Central memory CD8-positive, alpha-beta T cell (primary cell): ENCODE measurements at regions not wholly inside any gene's neighbourhood (a gene's known extent, or its start where the extent isn't known, plus 50 kb on each side); places are given as distances from the start of the nearest gene placed in this dataset.

Experiments
- ATAC-seq: fragments of 150-1000 bp; cut with Tn5 transposase; replicated peaks from 2 replicates; pipeline ENCODE4 v1.10.0; 2022; ENCODE audit warnings: mild to moderate bottlenecking, moderate FRiP score, moderate number of reproducible peaks; ENCODE audit not compliant: poor library complexity, severe bottlenecking; ENCODE audit errors: extremely low read depth
- DNase-seq, 2 donors: peaks; one replicate each; pipeline ENCODE4 v3.0.0; 2021; ENCODE audit warnings: low spot score in 2 of 2
- H3K27ac Mint-ChIP-seq: one replicate; pipeline ENCODE4 v1.8.0; 2022; ENCODE audit warnings: low read depth, mild to moderate bottlenecking, moderate library complexity, mixed read lengths
- H3K27me3 Mint-ChIP-seq: one replicate; pipeline ENCODE4 v1.8.0; 2022; ENCODE audit warnings: mixed read lengths
- H3K36me3 Mint-ChIP-seq: one replicate; pipeline ENCODE4 v1.8.0; 2022; ENCODE audit warnings: mild to moderate bottlenecking, moderate library complexity, mixed read lengths; ENCODE audit not compliant: insufficient read depth
- H3K4me1 Mint-ChIP-seq: one replicate; pipeline ENCODE4 v1.8.0; 2022; ENCODE audit warnings: mixed read lengths
- H3K4me3 Mint-ChIP-seq: one replicate; pipeline ENCODE4 v1.8.0; 2022; ENCODE audit warnings: mild to moderate bottlenecking, moderate library complexity, mixed read lengths
- H3K9me3 Mint-ChIP-seq: one replicate; pipeline ENCODE4 v1.8.0; 2022; ENCODE audit warnings: mixed read lengths

GRCh38 chr2:117492209-117492851 is 322.2 kb upstream of the DDX18 start:
- Mint-ChIP-seq H3K4me3 (no peak overlapping the region), H3K27me3 (no peaks in the 10 kb centered on the region), H3K36me3 (no peaks in the 10 kb centered on the region), H3K9me3 (peaks cover 6% of the 10 kb centered on the region), H3K27ac (no peak overlapping the region), H3K4me1 (no peaks in the 10 kb centered on the region)
- ATAC-seq (no peak), DNase-seq (no peak)

GRCh38 chr2:117500721-117501120 is 313.8 kb upstream of the DDX18 start:
- Mint-ChIP-seq H3K27me3 (no peaks in the 10 kb centered on the region), H3K27ac (no peak overlapping the region), H3K4me3 (no peak overlapping the region), H3K9me3 (peaks cover 6% of the 10 kb centered on the region), H3K4me1 (no peaks in the 10 kb centered on the region), H3K36me3 (no peaks in the 10 kb centered on the region)
- DNase-seq (no peak), ATAC-seq (no peak)

- ATAC-seq (no peak), DNase-seq (no peak)
- no peaks in the 10 kb centered on the region for H3K27me3 Mint-ChIP-seq
- no peak overlapping the region for H3K4me3 Mint-ChIP-seq
- H3K36me3 Mint-ChIP-seq = no peaks in the 10 kb centered on the region
- no peaks in the 10 kb centered on the region for H3K4me1 Mint-ChIP-seq
- H3K27ac Mint-ChIP-seq = no peak overlapping the region
- peaks cover 6% of the 10 kb centered on the region for H3K9me3 Mint-ChIP-seq
Measured at GRCh38 chr2:117502121-117502520, 312.4 kb upstream of the DDX18 start.

GRCh38 chr2:117512307-117512706 is 302.2 kb upstream of the DDX18 start:
- no peak for DNase-seq
- H3K4me3 Mint-ChIP-seq = no peak overlapping the region
- no peak for ATAC-seq
- H3K4me1 Mint-ChIP-seq = no peaks in the 10 kb centered on the region
- H3K27ac Mint-ChIP-seq = no peak overlapping the region
- H3K27me3 Mint-ChIP-seq = no peaks in the 10 kb centered on the region
- peaks cover 13% of the 10 kb centered on the region for H3K9me3 Mint-ChIP-seq
- H3K36me3 Mint-ChIP-seq = peaks cover 2% of the 10 kb centered on the region

- DNase-seq (no peak), ATAC-seq (no peak)
- Mint-ChIP-seq H3K27me3 (no peaks in the 10 kb centered on the region), H3K36me3 (peaks cover 2% of the 10 kb centered on the region), H3K9me3 (peaks cover 13% of the 10 kb centered on the region), H3K27ac (no peak overlapping the region), H3K4me1 (no peaks in the 10 kb centered on the region), H3K4me3 (no peak overlapping the region)
Measured at GRCh38 chr2:117514371-117514770, 300.1 kb upstream of the DDX18 start.

GRCh38 chr2:117519238-117519637 is 295.3 kb upstream of the DDX18 start:
- ATAC-seq = no peak

GRCh38 chr2:117519721-117520120 is 294.8 kb upstream of the DDX18 start:
- Mint-ChIP-seq H3K4me3 (no peak overlapping the region), H3K27ac (no peak overlapping the region), H3K9me3 (no peaks in the 10 kb centered on the region), H3K4me1 (no peaks in the 10 kb centered on the region), H3K27me3 (no peaks in the 10 kb centered on the region), H3K36me3 (no peaks in the 10 kb centered on the region)
- no peak for DNase-seq
- no peak for ATAC-seq

More at GRCh38 chr2:117519238-117519637, 295.3 kb upstream of the DDX18 start:
- Mint-ChIP-seq H3K27me3 (no peaks in the 10 kb centered on the region), H3K4me1 (no peaks in the 10 kb centered on the region), H3K36me3 (no peaks in the 10 kb centered on the region), H3K27ac (no peak overlapping the region), H3K9me3 (peaks cover 3% of the 10 kb centered on the region), H3K4me3 (no peak overlapping the region)
- no peak for DNase-seq

- H3K36me3 Mint-ChIP-seq = no peaks in the 10 kb centered on the region
- H3K9me3 Mint-ChIP-seq = no peaks in the 10 kb centered on the region
- H3K4me3 Mint-ChIP-seq = no peak overlapping the region
- H3K4me1 Mint-ChIP-seq = no peaks in the 10 kb centered on the region
- no peak overlapping the region for H3K27ac Mint-ChIP-seq
- no peak for ATAC-seq
- no peaks in the 10 kb centered on the region for H3K27me3 Mint-ChIP-seq
- no peak for DNase-seq
Measured at GRCh38 chr2:117523267-117523666, 291.2 kb upstream of the DDX18 start.

GRCh38 chr2:117523711-117524238 is 290.7 kb upstream of the DDX18 start:
- ATAC-seq = no peak
- Mint-ChIP-seq H3K4me1 (no peaks in the 10 kb centered on the region), H3K27ac (no peak overlapping the region), H3K9me3 (no peaks in the 10 kb centered on the region), H3K36me3 (no peaks in the 10 kb centered on the region), H3K4me3 (no peak overlapping the region), H3K27me3 (no peaks in the 10 kb centered on the region)
- no peak for DNase-seq

- no peak for DNase-seq
- Mint-ChIP-seq H3K27ac (no peak overlapping the region), H3K27me3 (no peaks in the 10 kb centered on the region), H3K4me3 (no peak overlapping the region), H3K9me3 (peaks cover 6% of the 10 kb centered on the region), H3K4me1 (no peaks in the 10 kb centered on the region), H3K36me3 (no peaks in the 10 kb centered on the region)
- no peak for ATAC-seq
Measured at GRCh38 chr2:117536139-117536538, 278.4 kb upstream of the DDX18 start.

- Mint-ChIP-seq H3K36me3 (no peaks in the 10 kb centered on the region), H3K4me1 (no peaks in the 10 kb centered on the region), H3K9me3 (peaks cover 6% of the 10 kb centered on the region), H3K4me3 (no peak overlapping the region), H3K27ac (no peak overlapping the region), H3K27me3 (no peaks in the 10 kb centered on the region)
- no peak for DNase-seq
- ATAC-seq = no peak
Measured at GRCh38 chr2:117537032-117537431, 277.5 kb upstream of the DDX18 start.

GRCh38 chr2:117551858-117552257 is 262.6 kb upstream of the DDX18 start:
- no peaks in the 10 kb centered on the region for H3K27me3 Mint-ChIP-seq
- H3K36me3 Mint-ChIP-seq = no peaks in the 10 kb centered on the region
- H3K27ac Mint-ChIP-seq = no peak overlapping the region
- H3K9me3 Mint-ChIP-seq = peaks cover 5% of the 10 kb centered on the region
- DNase-seq (no peak), ATAC-seq (no peak)
- no peak overlapping the region for H3K4me3 Mint-ChIP-seq
- H3K4me1 Mint-ChIP-seq = no peaks in the 10 kb centered on the region

GRCh38 chr2:117553448-117553847 is 261.0 kb upstream of the DDX18 start:
- DNase-seq = no peak
- no peaks in the 10 kb centered on the region for H3K27me3 Mint-ChIP-seq
- H3K9me3 Mint-ChIP-seq = peaks cover 5% of the 10 kb centered on the region
- no peak overlapping the region for H3K27ac Mint-ChIP-seq
- H3K4me1 Mint-ChIP-seq = no peaks in the 10 kb centered on the region
- H3K36me3 Mint-ChIP-seq = no peaks in the 10 kb centered on the region
- ATAC-seq = no peak
- no peak overlapping the region for H3K4me3 Mint-ChIP-seq
